GM12873 (cell line): ENCODE measurements at regions not wholly inside any gene's neighbourhood (a gene's known extent, or its start where the extent isn't known, plus 50 kb on each side); places are given as distances from the start of the nearest gene placed in this dataset.

Experiments used
- TF ChIP-seq, protein P1 (sequence below): IDR thresholded peaks from 2 replicates; pipeline ENCODE4 v1.5.1; 2012; ENCODE audit warnings: low read depth, mild to moderate bottlenecking, moderate library complexity, low read length, control low read depth; ENCODE audit not compliant: insufficient read depth; ENCODE audit errors: missing control alignments

- TF ChIP-seq, protein P1, sequence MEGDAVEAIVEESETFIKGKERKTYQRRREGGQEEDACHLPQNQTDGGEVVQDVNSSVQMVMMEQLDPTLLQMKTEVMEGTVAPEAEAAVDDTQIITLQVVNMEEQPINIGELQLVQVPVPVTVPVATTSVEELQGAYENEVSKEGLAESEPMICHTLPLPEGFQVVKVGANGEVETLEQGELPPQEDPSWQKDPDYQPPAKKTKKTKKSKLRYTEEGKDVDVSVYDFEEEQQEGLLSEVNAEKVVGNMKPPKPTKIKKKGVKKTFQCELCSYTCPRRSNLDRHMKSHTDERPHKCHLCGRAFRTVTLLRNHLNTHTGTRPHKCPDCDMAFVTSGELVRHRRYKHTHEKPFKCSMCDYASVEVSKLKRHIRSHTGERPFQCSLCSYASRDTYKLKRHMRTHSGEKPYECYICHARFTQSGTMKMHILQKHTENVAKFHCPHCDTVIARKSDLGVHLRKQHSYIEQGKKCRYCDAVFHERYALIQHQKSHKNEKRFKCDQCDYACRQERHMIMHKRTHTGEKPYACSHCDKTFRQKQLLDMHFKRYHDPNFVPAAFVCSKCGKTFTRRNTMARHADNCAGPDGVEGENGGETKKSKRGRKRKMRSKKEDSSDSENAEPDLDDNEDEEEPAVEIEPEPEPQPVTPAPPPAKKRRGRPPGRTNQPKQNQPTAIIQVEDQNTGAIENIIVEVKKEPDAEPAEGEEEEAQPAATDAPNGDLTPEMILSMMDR, result no peak
Measured at GRCh38 chr2:12415536-12415935, 301.2 kb upstream of the TRIB2 start.

- TF ChIP-seq, protein P1, result peak; percentile 53
Measured at GRCh38 chr2:12416600-12416999, 300.1 kb upstream of the TRIB2 start.

DNA sequence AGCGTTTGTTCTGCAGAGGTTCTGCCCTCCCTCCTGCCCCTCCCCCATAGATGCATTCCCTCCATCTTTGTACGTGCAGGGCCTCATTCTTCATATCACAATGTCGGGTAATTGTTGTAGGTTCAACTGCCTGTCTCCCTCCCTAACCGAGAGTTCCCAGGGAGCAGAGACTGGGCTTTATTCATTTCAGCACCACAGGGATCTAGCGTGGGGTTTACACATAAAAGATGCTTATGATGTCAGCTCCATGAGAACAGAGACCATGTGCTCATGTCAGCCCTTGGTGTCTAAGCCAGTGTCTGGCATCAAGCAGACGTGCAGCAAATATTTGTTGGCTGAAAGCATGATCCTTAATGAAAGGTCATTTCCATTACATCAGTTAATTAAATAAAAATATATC is 298.9 kb upstream of the TRIB2 start:
- TF ChIP-seq, protein P1, result no peak

DNA sequence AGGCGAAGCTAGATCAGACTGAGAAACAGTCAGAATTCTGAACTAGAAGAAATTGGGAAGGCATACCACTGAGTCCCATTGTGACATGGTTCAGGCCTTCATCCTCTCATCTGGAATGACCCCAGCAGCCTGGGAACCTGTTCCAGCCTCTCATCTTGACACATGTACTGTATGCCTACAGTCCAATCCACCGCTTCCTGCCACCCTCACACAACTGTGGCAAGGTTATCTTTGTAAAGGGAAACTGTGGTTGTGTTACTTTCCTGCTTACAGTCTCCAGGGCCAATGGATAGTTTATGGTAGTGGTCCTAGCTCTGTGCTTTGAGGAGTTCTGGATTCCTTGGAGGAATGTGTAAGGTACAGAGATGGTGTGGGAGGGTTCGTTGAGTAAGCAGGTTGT is 296.9 kb upstream of the TRIB2 start:
- TF ChIP-seq, protein P1, result no peak

DNA sequence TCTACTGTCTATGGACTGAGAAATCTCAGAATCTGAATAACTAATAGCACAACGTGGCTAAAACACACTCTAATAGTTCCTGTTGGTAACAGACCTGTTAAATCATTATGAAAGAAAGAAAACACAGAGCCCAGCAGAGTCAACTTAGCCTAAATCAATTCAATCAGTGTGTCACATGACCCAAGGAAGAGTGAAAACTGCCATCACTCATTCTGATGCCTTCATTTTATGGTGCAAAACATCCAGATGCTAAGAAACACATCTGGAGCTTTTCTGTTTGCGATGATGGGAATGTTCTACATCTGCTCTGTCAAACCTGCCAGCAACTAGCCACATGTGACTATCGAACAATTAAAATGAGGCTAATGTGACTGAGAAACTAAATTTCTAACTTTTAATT is 295.7 kb upstream of the TRIB2 start:
- TF ChIP-seq, protein P1, result no peak

DNA sequence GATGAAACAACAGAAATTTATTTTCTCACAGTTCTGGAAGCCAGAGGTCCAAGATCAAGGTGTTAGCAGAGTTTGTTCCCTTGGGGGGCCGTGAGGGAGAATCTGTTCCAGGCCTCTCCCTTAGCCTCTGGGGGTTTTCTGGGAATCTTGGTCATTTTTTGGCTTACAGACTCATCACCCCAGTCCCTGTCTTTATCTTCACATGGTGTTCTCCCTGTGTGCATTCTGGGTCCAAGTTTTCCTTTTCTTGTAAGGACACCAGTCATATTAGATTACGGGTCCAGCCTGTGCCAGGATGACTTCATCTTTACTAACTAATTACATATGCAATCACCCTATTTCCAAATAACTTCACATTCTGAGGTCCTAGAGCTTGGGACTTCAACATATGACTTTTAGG is 292.5 kb upstream of the TRIB2 start:
- TF ChIP-seq, protein P1, result no peak

DNA sequence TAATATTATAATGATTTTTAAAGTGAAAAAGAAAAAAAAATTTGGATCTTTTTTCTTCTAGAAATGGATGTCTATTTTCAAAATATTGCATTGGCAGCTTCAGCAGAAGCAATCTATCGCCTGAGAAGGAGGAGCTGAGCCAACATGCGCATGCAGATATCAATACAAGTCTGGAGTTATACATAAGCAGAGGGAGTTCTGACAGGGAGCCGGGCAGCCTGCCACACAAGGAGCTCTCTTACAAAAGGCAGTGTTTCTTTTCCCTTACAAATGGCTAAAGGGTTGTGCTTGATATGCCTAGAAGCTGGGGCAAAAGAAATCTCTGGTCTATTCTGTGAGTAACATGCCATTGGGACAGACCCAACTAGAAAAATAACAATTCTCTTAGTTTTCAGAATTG is 291.9 kb upstream of the TRIB2 start:
- TF ChIP-seq, protein P1, result no peak

DNA sequence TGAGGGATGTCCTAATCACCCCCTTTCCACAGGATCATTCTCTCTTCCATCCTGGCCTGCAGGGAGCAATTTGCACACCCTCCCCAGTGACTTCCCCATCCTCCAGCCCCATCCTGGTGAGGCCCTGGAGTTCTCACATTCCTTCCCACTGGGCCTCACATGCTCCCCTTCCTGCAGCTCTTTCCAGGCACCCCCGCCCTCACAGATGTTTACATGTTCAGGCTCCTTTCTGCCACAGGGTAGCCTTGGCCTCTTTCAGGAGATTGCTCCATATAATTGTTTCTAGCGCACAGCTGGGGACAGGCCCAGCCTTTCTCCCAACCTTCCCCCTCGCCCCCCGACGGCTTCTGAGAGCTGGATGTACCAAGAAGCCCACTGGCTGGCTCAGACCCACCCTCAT is 288.4 kb upstream of the TRIB2 start:
- TF ChIP-seq, protein P1, result no peak
